ENCODE measurements at regions not wholly inside any gene's neighbourhood (a gene's known extent, or its start where the extent isn't known, plus 50 kb on each side); places are given as distances from the start of the nearest gene placed in this dataset.

GRCh38 chr13:90454002-90454636 lies 893.4 kb upstream of the MIR17HG start:
- H3K79me2 ChIP-seq (ENCODE audit: control insufficient read depth, insufficient read depth, low read length), result no peaks in the 10 kb centered on the region
- in situ Hi-C loops (cut with MboI), result no loop called here
- 0% methylated on average over 2 of the region's 2 CpGs for WGBS (ENCODE audit: insufficient coverage, low coverage, missing lambda C conversion rate)
- ChIA-PET POLR2A (no interaction called here), CTCF (ENCODE audit: low intra/inter-chr PET ratio) (interaction anchor here (0.6 kb wide), 1 partner anchor 242 kb away, joined by 3 read pairs; no protein-coding TSS in a partner anchor)
- H3K4me2 ChIP-seq (ENCODE audit: insufficient read depth, low read length), result no peak overlapping the region
- no peaks in the 10 kb centered on the region for H4K20me1 ChIP-seq (replicated peaks; ENCODE audit: control insufficient read depth, insufficient read depth, low read length)
- H3K27ac ChIP-seq (ENCODE audit: extremely low read depth, low read depth, low read length), result no peak overlapping the region
- no peaks in the 10 kb centered on the region for H3K9me1 ChIP-seq (ENCODE audit: control insufficient read depth, insufficient read depth, low read length)
- no peaks in the 10 kb centered on the region for H3K9me3 ChIP-seq (replicated peaks; ENCODE audit: control insufficient read depth, insufficient read depth, low read depth, low read length)
- ATAC-seq, result no peak
- H2AFZ ChIP-seq (ENCODE audit: low read depth, low read length), result no peak overlapping the region
- intact Hi-C loops (cut with micrococcal nuclease), result no loop called here
- no peaks in the 10 kb centered on the region for H3K36me3 ChIP-seq (ENCODE audit: control insufficient read depth, insufficient read depth, low read length)
- no peak overlapping the region for H3K4me3 ChIP-seq
- no peak for FAIRE-seq
- DNase-seq (ENCODE audit: extremely low read depth in 1 of 4, low spot score in 3 of 4), result no peak
- no peaks in the 10 kb centered on the region for H3K4me1 ChIP-seq (replicated peaks in 1 of 2; ENCODE audit: control insufficient read depth in 2 of 2, insufficient read depth in 2 of 2, low read length in 2 of 2)
- no TSS peak for BruUV-seq (replicated peaks)
- H3K27me3 ChIP-seq (ENCODE audit: control insufficient read depth in 2 of 2, insufficient read depth in 2 of 2, low read length in 2 of 2), result no peaks in the 10 kb centered on the region
- H3K9ac ChIP-seq (ENCODE audit: insufficient read depth in 1 of 2, low read depth in 2 of 2, low read length in 2 of 2), result no peak overlapping the region
- no peak for TF ChIP-seq HINFP (tag; conservative IDR thresholded peaks at IDR 0.05; ENCODE audit: low read depth)
- TF ChIP-seq, protein P1, sequence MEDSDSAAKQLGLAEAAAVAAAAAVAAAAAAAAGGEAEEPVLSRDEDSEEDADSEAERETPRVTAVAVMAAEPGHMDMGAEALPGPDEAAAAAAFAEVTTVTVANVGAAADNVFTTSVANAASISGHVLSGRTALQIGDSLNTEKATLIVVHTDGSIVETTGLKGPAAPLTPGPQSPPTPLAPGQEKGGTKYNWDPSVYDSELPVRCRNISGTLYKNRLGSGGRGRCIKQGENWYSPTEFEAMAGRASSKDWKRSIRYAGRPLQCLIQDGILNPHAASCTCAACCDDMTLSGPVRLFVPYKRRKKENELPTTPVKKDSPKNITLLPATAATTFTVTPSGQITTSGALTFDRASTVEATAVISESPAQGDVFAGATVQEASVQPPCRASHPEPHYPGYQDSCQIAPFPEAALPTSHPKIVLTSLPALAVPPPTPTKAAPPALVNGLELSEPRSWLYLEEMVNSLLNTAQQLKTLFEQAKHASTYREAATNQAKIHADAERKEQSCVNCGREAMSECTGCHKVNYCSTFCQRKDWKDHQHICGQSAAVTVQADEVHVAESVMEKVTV (CRISPR knock-in tag; IDR thresholded peaks at IDR 0.05), result no peak
- TF ChIP-seq U2AF2 (optimal IDR thresholded peaks at IDR 0.05; ENCODE audit: low read depth, low read length), result peak; percentile 55
- no peak for TF ChIP-seq ZBTB40 (IDR thresholded peaks at IDR 0.05)
- no peak for TF ChIP-seq ZBTB40 (CRISPR knock-in tag; IDR thresholded peaks at IDR 0.05)
- 0 out of 2 replicates have a peak, but pooled peaks have one; percentile 56 for TF ChIP-seq HEY1 (CRISPR knock-in tag; IDR thresholded peaks at IDR 0.05; ENCODE audit: borderline replicate concordance)
- TF ChIP-seq NFE2 (IDR thresholded peaks at IDR 0.05; ENCODE audit: low read depth), result 0 out of 2 replicates have a peak, but pooled peaks have one; percentile 13
- TF ChIP-seq TRIM28 (IDR thresholded peaks at IDR 0.05), result no peak
- peak; percentile 7; the same call in 1 of the 2 replicates for TF ChIP-seq MAFF (IDR thresholded peaks at IDR 0.05; ENCODE audit: low read length)
- TF ChIP-seq MAFG (tag; conservative IDR thresholded peaks at IDR 0.05), result peak; percentile 76
- no peak for TF ChIP-seq MTA2 (IDR thresholded peaks at IDR 0.05; ENCODE audit: low read depth)

Data from K562 (cell line).